H1 (cell line): ENCODE measurements at regions not wholly inside any gene's neighbourhood (a gene's known extent, or its start where the extent isn't known, plus 50 kb on each side); places are given as distances from the start of the nearest gene placed in this dataset.
A peak's percentile ranks its signal among the peaks of the same experiment; 100 is the strongest.

Source experiments
- CTCF ChIA-PET: fragments of 300-600 bp; sonication (Branson Sonifier 250); formaldehyde crosslinking; loops from one replicate; lab custom pipeline; 2021; ENCODE audit not compliant: partially characterized antibody; lab: Charles Lee
- POLR2A ChIA-PET: fragments of 300-600 bp; sonication (Branson Sonifier 250); formaldehyde crosslinking; loops from one replicate; lab custom pipeline; 2021; ENCODE audit warnings: inconsistent platforms; ENCODE audit not compliant: partially characterized antibody; lab: Charles Lee
- DNase-seq, 2 experiments: peaks; one replicate each; pipeline versions ENCODE4 v3.0.0 to v3.0.0-alpha.2; 2010 to 2022; ENCODE audit warnings: low spot score in 2 of 2, low read depth in 1 of 2, mixed read lengths in 1 of 2
- FAIRE-seq: peaks from 2 replicates; lab custom pipeline; 2011; peaks lifted over from hg19 to GRCh38; lab: Jason Lieb, UNC
- H2AFZ ChIP-seq: 2 replicates; pipeline ENCODE4 v1.8.1; 2012; ENCODE audit warnings: low read length, inconsistent platforms
- H2AK5ac ChIP-seq: 2 replicates; pipeline ENCODE4 v1.6.1; 2013; ENCODE audit warnings: low read depth, low read length
- H2BK120ac ChIP-seq: replicated peaks from 2 replicates; pipeline ENCODE3; 2013; ENCODE audit warnings: low read depth, low read length, inconsistent platforms
- H2BK12ac ChIP-seq: 2 replicates; pipeline ENCODE4 v1.6.1; 2013; ENCODE audit warnings: low read depth, low read length
- H2BK15ac ChIP-seq: 2 replicates; pipeline ENCODE4 v1.6.1; 2013; ENCODE audit warnings: low read length
- H2BK20ac ChIP-seq: 2 replicates; pipeline ENCODE4 v1.6.1; 2013; ENCODE audit warnings: low read length
- H2BK5ac ChIP-seq: 2 replicates; pipeline ENCODE4 v1.6.1; 2013; ENCODE audit warnings: low read depth, low read length
- H3K14ac ChIP-seq: 2 replicates; pipeline ENCODE4 v1.6.1; 2013; ENCODE audit warnings: inconsistent platforms; ENCODE audit not compliant: insufficient read length
- H3K18ac ChIP-seq: 2 replicates; pipeline ENCODE4 v1.6.1; 2013; ENCODE audit warnings: low read length; ENCODE audit errors: extremely low read depth
- H3K23ac ChIP-seq: 2 replicates; pipeline ENCODE4 v1.6.1; 2013; ENCODE audit warnings: inconsistent platforms; ENCODE audit not compliant: insufficient read length
- H3K23me2 ChIP-seq: 2 replicates; pipeline ENCODE4 v1.6.1; 2013; ENCODE audit warnings: low read depth, low read length
- H3K27ac ChIP-seq: 2 replicates; pipeline ENCODE4 v1.6.1; 2011; ENCODE audit warnings: low read depth, low read length, inconsistent platforms
- H3K27me3 ChIP-seq, 4 experiments: replicated peaks in 1 of 4; 1 replicate in 1 of 4; 2 replicates in 3 of 4; pipeline versions ENCODE4 v1.6.1 to v1.8.1; 2011 to 2013; ENCODE audit warnings: low read length in 3 of 4, mild to moderate bottlenecking in 3 of 4, inconsistent platforms in 2 of 4, mixed read lengths in 2 of 4, moderate library complexity in 1 of 4; ENCODE audit not compliant: control insufficient read depth in 3 of 4, insufficient read depth in 3 of 4; ENCODE audit errors: extremely low read depth in 1 of 4
- H3K36me3 ChIP-seq, 4 experiments: 2 replicates each; pipeline versions ENCODE4 v1.6.1 to v1.8.1; 2011 to 2013; ENCODE audit warnings: mild to moderate bottlenecking in 4 of 4, low read length in 3 of 4, moderate library complexity in 2 of 4, control low read depth in 1 of 4, inconsistent platforms in 1 of 4; ENCODE audit not compliant: insufficient read depth in 4 of 4, control insufficient read depth in 2 of 4
- H3K4ac ChIP-seq: replicated peaks from 2 replicates; pipeline ENCODE3; 2013; ENCODE audit warnings: low read length, low read depth, mixed read lengths, inconsistent platforms; ENCODE audit not compliant: insufficient read length
- H3K4me1 ChIP-seq, 4 experiments: replicated peaks in 1 of 4; 1 replicate in 1 of 4; 2 replicates in 3 of 4; pipeline versions ENCODE4 v1.6.1 to v1.8.1; 2011 to 2013; ENCODE audit warnings: low read length in 3 of 4, inconsistent platforms in 2 of 4, mixed read lengths in 1 of 4; ENCODE audit not compliant: insufficient read depth in 4 of 4, control insufficient read depth in 3 of 4
- H3K4me2 ChIP-seq, 2 experiments: 2 replicates each; pipeline versions ENCODE4 v1.6.1 to v1.8.1; 2011 to 2013; ENCODE audit warnings: low read depth in 2 of 2, low read length in 2 of 2, control low read depth in 1 of 2, inconsistent platforms in 1 of 2, mild to moderate bottlenecking in 1 of 2; ENCODE audit not compliant: insufficient read depth in 1 of 2
- H3K4me3 ChIP-seq, 4 experiments: fragments of 200-600, 300-600 bp in 1 of 4; sonication (generic), shearing (Covaris generic), sonication (Bioruptor Twin) in 1 of 4; 2 replicates each; pipeline versions ENCODE4 v1.5.1 to v1.8.1; 2011 to 2016; ENCODE audit warnings: low read length in 4 of 4, low read depth in 3 of 4, control low read depth in 2 of 4, inconsistent platforms in 2 of 4, mild to moderate bottlenecking in 2 of 4, mixed read lengths in 1 of 4, moderate library complexity in 1 of 4; ENCODE audit not compliant: insufficient read depth in 2 of 4; ENCODE audit errors: extremely low read depth in 1 of 4
- H3K56ac ChIP-seq: replicated peaks from 2 replicates; pipeline ENCODE3; 2013; ENCODE audit warnings: low read depth, mild to moderate bottlenecking, mixed read lengths, low read length, inconsistent platforms; ENCODE audit not compliant: insufficient read length
- H3K79me1 ChIP-seq: 2 replicates; pipeline ENCODE4 v1.6.1; 2013; ENCODE audit warnings: low read depth, low read length, control low read depth
- H3K79me2 ChIP-seq, 2 experiments: 2 replicates each; pipeline versions ENCODE4 v1.6.1 to v1.8.1; 2012 to 2013; ENCODE audit warnings: low read length in 2 of 2, mild to moderate bottlenecking in 2 of 2, inconsistent platforms in 1 of 2; ENCODE audit not compliant: insufficient read depth in 2 of 2, control insufficient read depth in 1 of 2
- H3K9ac ChIP-seq, 4 experiments: replicated peaks in 1 of 4; 1 replicate in 1 of 4; 2 replicates in 3 of 4; pipeline versions ENCODE4 v1.6.1 to v1.8.1; 2011 to 2013; ENCODE audit warnings: low read depth in 3 of 4, low read length in 3 of 4, control low read depth in 2 of 4, mild to moderate bottlenecking in 2 of 4, moderate library complexity in 2 of 4, inconsistent platforms in 1 of 4; ENCODE audit errors: extremely low read depth in 1 of 4
- H3K9me3 ChIP-seq, 2 experiments: 2 replicates each; pipeline versions ENCODE4 v1.6.1 to v1.8.1; 2012 to 2013; ENCODE audit warnings: mild to moderate bottlenecking in 2 of 2, moderate library complexity in 2 of 2, control low read depth in 1 of 2, inconsistent platforms in 1 of 2, low read depth in 1 of 2, low read length in 1 of 2, mixed read lengths in 1 of 2; ENCODE audit not compliant: insufficient read depth in 2 of 2
- H4K20me1 ChIP-seq, 2 experiments: replicated peaks in 1 of 2; 2 replicates each; pipeline versions ENCODE3 to v1.8.1; 2011 to 2013; ENCODE audit warnings: inconsistent platforms in 2 of 2, low read length in 2 of 2, mild to moderate bottlenecking in 1 of 2; ENCODE audit not compliant: insufficient read depth in 2 of 2, control insufficient read depth in 1 of 2
- H4K5ac ChIP-seq: 2 replicates; pipeline ENCODE4 v1.6.1; 2013; ENCODE audit warnings: low read length, low read depth, mixed read lengths, inconsistent platforms; ENCODE audit not compliant: insufficient read length
- H4K8ac ChIP-seq: 2 replicates; pipeline ENCODE4 v1.8.0; 2013; ENCODE audit warnings: mild to moderate bottlenecking, moderate library complexity, low read length, inconsistent platforms; ENCODE audit not compliant: insufficient read depth; ENCODE audit errors: extremely low read depth
- H4K91ac ChIP-seq: replicated peaks from 2 replicates; pipeline ENCODE3; 2013; ENCODE audit warnings: low read length, mixed read lengths, inconsistent platforms; ENCODE audit not compliant: insufficient read length
- CEBPB ChIP-seq: IDR thresholded peaks from 2 replicates; pipeline ENCODE4 v1.6.1; 2012; ENCODE audit warnings: low read depth, low read length
- SP2 ChIP-seq: IDR thresholded peaks from 2 replicates; pipeline ENCODE4 v1.6.1; 2012; ENCODE audit warnings: mild to moderate bottlenecking, low read length, inconsistent platforms
- WGBS, 2 experiments: shearing (Covaris generic) in 1 of 2; methylation state at CpG; one replicate each; pipeline versions ENCODE4 v1.1.6 to v1.1.7; 2013 to 2015; ENCODE audit warnings: low lambda C conversion rate in 2 of 2, mixed read lengths in 2 of 2, inconsistent platforms in 1 of 2, low coverage in 1 of 2, missing lambda C conversion rate in 1 of 2; ENCODE audit not compliant: insufficient replicate concordance in 2 of 2, insufficient coverage in 1 of 2, insufficient read length in 1 of 2; ENCODE audit errors: extremely low coverage in 1 of 2, missing lambda C conversion rate in 1 of 2; 5-methylcytosine and 5-hydroxymethylcytosine counted together

DNA sequence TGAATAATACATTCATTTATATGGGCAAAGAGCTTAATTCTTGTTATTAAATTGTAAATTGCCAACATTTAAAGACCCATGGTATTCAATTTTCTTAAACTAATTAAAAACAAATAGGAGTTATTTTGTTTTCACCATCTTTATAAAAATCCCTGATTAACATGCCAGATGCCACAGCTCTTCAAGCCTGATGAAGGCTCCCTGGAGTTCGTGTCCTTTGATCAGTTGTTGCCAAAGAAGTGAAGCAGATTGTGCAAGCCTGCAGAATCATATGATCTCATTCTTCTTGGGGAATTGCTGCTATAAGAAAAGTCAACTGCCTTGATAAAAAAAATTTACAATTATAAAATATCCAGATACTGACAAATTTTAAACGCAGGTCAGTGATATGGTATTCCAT is 288.3 kb upstream of the PPFIA2 start:
- H2BK20ac ChIP-seq, result no peak overlapping the region
- POLR2A ChIA-PET, result no interaction called here
- H3K4me1 ChIP-seq, result no peaks in the 10 kb centered on the region
- DNase-seq, result no peak
- no peak overlapping the region for H2BK120ac ChIP-seq
- H3K4me3 ChIP-seq, result no peak overlapping the region
- H2AFZ ChIP-seq, result no peak overlapping the region
- H3K27me3 ChIP-seq, result no peaks in the 10 kb centered on the region
- no peak overlapping the region for H3K4me2 ChIP-seq
- H2AK5ac ChIP-seq, result no peak overlapping the region
- no peak overlapping the region for H3K4ac ChIP-seq
- no peak overlapping the region for H2BK5ac ChIP-seq
- H3K9ac ChIP-seq, result no peak overlapping the region
- H3K79me2 ChIP-seq, result no peaks in the 10 kb centered on the region
- no peak overlapping the region for H3K27ac ChIP-seq
- no peaks in the 10 kb centered on the region for H3K79me1 ChIP-seq
- TF ChIP-seq SP2 (no peak), CEBPB (peak; percentile 83)
- TF ChIP-seq, all 59 proteins: peak for 1
- CTCF ChIA-PET, result no interaction called here
- Histone ChIP-seq H3K36me3 (no peaks in the 10 kb centered on the region), H3K9me3 (no peaks in the 10 kb centered on the region), H3K56ac (no peak overlapping the region), H3K14ac (no peak overlapping the region), H4K5ac (no peak overlapping the region), H3K18ac (no peak overlapping the region), H4K20me1 (no peaks in the 10 kb centered on the region), H4K91ac (no peak overlapping the region), H2BK15ac (no peak overlapping the region), H2BK12ac (no peak overlapping the region), H3K23ac (no peak overlapping the region), H3K23me2 (no peaks in the 10 kb centered on the region; the same call in 1 of the 2 replicates), H4K8ac (no peak overlapping the region)
- WGBS, 2 experiments, result 91% methylated on average over 2 of the region's 2 CpGs; no CpG with 5 or more reads in 1 of the 2 experiments
- no peak for FAIRE-seq
